ENCODE measurements at regions not wholly inside any gene's neighbourhood (a gene's known extent, or its start where the extent isn't known, plus 50 kb on each side); places are given as distances from the start of the nearest gene placed in this dataset.

DNA sequence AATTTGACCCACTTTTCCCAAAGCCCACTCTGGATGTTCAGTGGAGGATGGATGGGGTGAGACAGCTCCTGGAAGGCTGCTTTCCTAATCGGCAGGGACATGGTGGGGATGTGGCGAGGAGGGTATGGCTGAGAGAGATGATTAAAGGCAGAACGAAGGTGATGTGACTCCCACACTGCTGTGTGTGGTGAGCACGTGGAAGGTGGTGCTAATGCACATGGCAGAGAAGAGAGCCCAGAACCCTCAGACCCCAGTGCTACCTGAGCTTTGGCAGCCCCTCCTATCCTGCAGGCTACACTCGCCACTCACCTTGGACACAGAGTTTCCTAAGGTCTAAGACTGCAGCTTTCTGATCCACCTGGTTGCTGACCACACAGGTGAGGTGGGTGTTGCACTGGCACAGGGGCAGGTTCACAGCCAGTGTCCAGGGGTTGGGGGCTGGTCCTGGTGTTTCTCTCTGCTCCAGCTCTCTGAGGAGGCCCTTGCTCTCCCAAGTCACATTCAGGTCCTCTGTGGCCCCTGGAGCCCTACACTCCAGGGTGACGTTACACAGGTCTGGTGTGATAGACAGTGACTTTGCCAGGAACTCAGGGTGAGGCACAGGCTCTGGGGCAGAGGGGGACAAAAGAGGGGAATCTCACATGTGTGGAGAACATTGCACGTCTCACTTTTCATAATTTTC is 151.4 kb upstream of the ETV3 start:
- Mint-ChIP-seq H3K36me3 (ENCODE audit: low read depth) (no peaks in the 10 kb centered on the region), H3K4me1 (ENCODE audit: low read depth) (no peaks in the 10 kb centered on the region), H3K27ac (no peak overlapping the region), H3K27me3 (ENCODE audit: insufficient read depth) (peaks cover 26% of the 10 kb centered on the region; the same call in 1 of the 2 replicates), H3K9me3 (no peaks in the 10 kb centered on the region), H3K4me3 (no peak overlapping the region)
- TF ChIP-seq, protein P1, sequence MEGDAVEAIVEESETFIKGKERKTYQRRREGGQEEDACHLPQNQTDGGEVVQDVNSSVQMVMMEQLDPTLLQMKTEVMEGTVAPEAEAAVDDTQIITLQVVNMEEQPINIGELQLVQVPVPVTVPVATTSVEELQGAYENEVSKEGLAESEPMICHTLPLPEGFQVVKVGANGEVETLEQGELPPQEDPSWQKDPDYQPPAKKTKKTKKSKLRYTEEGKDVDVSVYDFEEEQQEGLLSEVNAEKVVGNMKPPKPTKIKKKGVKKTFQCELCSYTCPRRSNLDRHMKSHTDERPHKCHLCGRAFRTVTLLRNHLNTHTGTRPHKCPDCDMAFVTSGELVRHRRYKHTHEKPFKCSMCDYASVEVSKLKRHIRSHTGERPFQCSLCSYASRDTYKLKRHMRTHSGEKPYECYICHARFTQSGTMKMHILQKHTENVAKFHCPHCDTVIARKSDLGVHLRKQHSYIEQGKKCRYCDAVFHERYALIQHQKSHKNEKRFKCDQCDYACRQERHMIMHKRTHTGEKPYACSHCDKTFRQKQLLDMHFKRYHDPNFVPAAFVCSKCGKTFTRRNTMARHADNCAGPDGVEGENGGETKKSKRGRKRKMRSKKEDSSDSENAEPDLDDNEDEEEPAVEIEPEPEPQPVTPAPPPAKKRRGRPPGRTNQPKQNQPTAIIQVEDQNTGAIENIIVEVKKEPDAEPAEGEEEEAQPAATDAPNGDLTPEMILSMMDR (IDR thresholded peaks at IDR 0.05), result no peak
- no peak for DNase-seq

DNA sequence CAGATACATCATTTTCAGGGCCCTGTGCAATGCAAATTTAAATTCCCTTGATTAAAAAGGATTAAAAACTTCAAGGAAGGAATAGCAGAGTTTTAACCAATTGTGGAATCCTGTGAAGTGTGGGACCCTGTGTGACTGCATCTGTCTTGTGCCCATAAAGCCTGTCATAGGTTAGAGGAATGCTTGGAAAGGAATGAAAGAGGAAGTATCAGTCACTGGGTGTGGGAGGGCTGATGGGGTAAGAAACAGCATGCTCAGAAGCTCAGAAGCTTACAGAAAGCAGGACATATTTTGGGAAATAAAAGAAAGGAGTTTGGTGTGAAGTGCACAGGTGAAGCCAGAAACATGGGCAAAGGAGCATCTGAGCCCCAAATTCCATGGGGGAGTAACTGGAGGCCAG is 150.8 kb upstream of the ETV3 start:
- H3K27ac Mint-ChIP-seq, result no peak overlapping the region
- H3K4me3 Mint-ChIP-seq, result no peak overlapping the region
- no peaks in the 10 kb centered on the region for H3K4me1 Mint-ChIP-seq (ENCODE audit: low read depth)
- peaks cover 26% of the 10 kb centered on the region; the same call in 1 of the 2 replicates for H3K27me3 Mint-ChIP-seq (ENCODE audit: insufficient read depth)
- no peak for DNase-seq
- no peaks in the 10 kb centered on the region for H3K9me3 Mint-ChIP-seq
- TF ChIP-seq, protein P1 (IDR thresholded peaks at IDR 0.05), result no peak
- no peaks in the 10 kb centered on the region for H3K36me3 Mint-ChIP-seq (ENCODE audit: low read depth)

DNA sequence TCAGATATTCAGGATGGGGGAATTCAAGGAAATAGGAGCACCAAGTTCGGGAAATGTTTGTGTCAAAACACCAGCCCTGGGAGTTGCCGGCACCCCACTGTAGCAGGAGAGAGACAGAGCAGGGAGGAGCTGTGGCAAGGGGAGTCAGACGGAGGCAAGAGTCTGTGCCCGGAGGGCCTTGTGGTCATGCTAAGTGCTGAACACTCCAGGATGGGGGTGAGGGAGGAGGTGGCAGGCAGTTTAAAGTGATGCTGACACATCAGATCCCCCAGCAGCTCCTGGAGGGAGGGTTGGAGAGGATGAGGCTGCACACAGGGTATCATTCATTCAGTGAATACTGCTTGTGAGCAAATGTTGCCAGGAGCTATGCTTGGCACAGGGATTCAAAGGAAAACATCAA is 150.3 kb upstream of the ETV3 start:
- no peaks in the 10 kb centered on the region for H3K36me3 Mint-ChIP-seq (ENCODE audit: low read depth)
- peaks cover 26% of the 10 kb centered on the region; the same call in 1 of the 2 replicates for H3K27me3 Mint-ChIP-seq (ENCODE audit: insufficient read depth)
- TF ChIP-seq, protein P1 (IDR thresholded peaks at IDR 0.05), result no peak
- DNase-seq, result no peak
- H3K9me3 Mint-ChIP-seq, result no peaks in the 10 kb centered on the region
- no peak overlapping the region for H3K27ac Mint-ChIP-seq
- H3K4me1 Mint-ChIP-seq (ENCODE audit: low read depth), result no peaks in the 10 kb centered on the region
- no peak overlapping the region for H3K4me3 Mint-ChIP-seq

DNA sequence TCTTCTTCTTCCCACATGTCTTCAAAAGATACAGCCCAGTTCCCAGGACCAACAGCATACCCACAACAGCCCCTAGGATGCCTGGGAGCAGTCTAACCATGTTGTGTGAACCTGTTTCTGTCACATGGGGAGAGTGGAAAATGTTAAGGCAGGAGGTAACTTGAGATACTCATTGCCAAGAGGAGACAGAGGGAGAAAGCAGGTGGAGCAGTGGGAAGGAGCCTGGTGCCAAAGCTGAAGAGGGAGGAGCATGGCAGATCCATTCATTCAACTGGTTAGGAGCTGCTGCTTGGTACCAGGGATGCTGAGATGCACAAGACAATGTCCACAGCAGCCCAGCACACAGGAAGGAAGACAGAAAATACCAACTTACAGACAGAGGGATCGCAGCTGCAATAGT is 149.8 kb upstream of the ETV3 start:
- H3K36me3 Mint-ChIP-seq (ENCODE audit: low read depth), result no peaks in the 10 kb centered on the region
- H3K9me3 Mint-ChIP-seq, result no peaks in the 10 kb centered on the region
- no peak overlapping the region for H3K27ac Mint-ChIP-seq
- no peak overlapping the region for H3K4me3 Mint-ChIP-seq
- no peak for DNase-seq
- H3K4me1 Mint-ChIP-seq (ENCODE audit: low read depth), result no peaks in the 10 kb centered on the region
- peaks cover 26% of the 10 kb centered on the region; the same call in 1 of the 2 replicates for H3K27me3 Mint-ChIP-seq (ENCODE audit: insufficient read depth)
- TF ChIP-seq, protein P1 (IDR thresholded peaks at IDR 0.05), result no peak

DNA sequence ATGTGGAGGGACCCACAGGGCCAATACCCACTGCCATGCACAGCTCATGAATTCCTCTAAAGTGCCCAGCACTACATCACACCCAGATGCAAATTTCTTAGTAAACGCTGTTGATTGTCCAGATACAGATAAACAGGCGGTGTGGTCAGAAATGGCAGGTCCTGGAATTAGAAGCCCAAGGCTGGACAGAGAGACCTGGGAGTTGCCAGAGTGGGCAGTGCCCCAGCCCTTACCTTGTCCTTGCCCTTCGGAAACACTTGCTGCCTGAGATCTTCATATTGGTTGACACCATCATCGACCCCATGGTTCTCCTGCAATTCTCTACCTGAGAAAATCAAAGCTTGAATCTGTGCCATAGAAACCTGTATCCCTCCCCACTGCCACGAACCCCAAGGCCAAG is 149.3 kb upstream of the ETV3 start:
- H3K4me1 Mint-ChIP-seq (ENCODE audit: low read depth), result no peaks in the 10 kb centered on the region
- no peak overlapping the region for H3K4me3 Mint-ChIP-seq
- no peaks in the 10 kb centered on the region for H3K9me3 Mint-ChIP-seq
- TF ChIP-seq, protein P1 (IDR thresholded peaks at IDR 0.05), result no peak
- no peak for DNase-seq
- no peaks in the 10 kb centered on the region for H3K36me3 Mint-ChIP-seq (ENCODE audit: low read depth)
- no peak overlapping the region for H3K27ac Mint-ChIP-seq
- peaks cover 26% of the 10 kb centered on the region; the same call in 1 of the 2 replicates for H3K27me3 Mint-ChIP-seq (ENCODE audit: insufficient read depth)

Measured in HFFc6 (cell line).